Pulmonary artery endothelial cell (primary cell): ENCODE measurements at regions not wholly inside any gene's neighbourhood (a gene's known extent, or its start where the extent isn't known, plus 50 kb on each side); places are given as distances from the start of the nearest gene placed in this dataset.

Source experiments
- DNase-seq: peaks from one replicate; pipeline ENCODE4 v3.0.0-alpha.2; 2011; ENCODE audit warnings: low read depth, low spot score

DNA sequence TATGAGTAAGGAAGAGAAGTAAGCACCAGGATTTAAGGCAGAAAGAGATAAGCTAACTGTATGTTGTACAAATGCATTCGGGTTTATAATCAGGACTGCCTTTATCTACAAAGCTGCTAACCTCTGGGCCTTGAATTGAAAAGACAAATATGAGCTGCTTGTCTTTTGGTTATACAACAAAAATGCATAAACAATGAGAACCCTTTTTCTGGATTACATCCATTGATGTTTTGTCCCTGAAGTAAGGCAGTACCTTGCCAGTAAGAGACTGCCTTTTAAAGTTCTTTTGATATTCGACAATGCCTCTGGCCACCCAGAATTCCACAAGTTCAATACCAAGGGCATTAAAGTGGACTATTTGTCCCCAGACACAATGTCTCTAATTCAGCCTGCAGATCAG is 280.7 kb downstream of the ZNF621 start:
- no peak for DNase-seq

DNA sequence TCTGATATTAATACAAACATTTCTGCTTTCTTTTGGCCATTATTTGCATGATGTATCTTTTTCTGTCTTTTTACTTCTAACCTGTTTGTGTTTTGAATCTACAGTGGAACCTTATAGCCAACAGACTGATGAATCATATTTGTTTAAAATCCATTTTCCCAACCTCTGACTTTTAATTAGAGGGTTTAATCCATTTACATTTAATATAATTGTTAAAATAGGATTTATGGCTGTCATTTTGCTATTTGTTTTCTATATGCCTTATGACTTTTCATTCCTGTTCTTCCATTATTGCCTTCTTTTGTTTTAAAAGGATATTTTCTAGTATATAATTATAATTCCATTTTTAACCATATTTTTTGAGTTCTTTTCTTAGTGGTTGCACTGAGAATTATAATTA is 286.1 kb downstream of the ZNF621 start:
- DNase-seq: no peak

DNA sequence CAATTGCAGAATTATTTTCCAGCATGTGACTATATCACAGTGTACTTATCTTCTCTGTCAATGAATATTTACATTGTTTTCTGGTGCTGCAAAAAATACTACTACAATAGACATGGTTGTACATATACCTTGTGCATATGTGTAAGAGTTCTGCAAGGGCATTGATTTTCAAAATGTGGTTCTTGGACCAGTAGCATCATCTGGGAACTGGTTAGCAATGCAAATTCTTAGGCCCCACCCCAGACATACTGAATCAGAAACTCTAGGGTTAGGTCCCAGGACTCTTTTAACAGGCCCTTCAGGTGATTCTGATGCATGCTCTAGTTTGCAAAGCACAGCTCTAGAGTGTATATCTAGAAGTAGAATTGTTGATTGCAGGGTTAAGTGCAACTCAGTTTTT is 292.3 kb downstream of the ZNF621 start:
- DNase-seq: no peak

DNA sequence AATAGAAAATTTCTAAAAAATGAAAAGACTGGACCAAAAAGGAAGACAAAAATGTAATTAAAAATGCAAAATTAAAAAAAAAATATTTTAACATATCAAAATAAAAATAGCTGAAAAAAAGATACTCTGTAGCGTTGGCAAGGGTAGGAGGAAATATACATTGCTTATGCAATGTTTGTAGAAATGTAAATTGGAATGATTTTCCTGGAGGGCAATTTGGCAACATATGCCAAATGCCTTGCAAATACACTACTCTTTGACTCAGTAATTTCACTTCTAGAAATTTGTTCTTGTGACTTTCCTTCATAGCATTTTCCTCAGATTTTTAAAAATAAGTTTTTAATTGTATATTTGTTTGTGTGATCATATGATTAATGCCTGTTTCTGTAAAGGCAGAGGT is 296.6 kb downstream of the ZNF621 start:
- no peak for DNase-seq

DNA sequence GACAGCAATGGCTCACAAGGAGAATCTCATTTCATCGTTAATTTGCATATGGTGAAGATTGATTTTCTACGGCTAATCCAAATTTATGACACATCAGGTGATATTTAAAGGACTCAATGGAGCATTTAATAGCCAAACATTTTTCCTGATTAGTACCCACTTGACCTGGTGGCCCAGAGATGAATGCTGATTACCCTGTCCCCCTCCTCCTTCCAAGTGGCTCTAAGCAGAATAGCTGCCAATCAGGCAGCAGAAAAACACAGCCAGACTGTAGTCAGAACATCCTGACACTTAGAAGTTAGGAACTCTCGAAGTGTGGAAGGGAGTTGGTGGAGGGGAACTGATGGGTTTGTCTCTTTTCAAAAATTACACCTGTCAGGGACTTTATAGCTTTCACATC is 302.5 kb downstream of the ZNF621 start:
- DNase-seq: no peak

DNA sequence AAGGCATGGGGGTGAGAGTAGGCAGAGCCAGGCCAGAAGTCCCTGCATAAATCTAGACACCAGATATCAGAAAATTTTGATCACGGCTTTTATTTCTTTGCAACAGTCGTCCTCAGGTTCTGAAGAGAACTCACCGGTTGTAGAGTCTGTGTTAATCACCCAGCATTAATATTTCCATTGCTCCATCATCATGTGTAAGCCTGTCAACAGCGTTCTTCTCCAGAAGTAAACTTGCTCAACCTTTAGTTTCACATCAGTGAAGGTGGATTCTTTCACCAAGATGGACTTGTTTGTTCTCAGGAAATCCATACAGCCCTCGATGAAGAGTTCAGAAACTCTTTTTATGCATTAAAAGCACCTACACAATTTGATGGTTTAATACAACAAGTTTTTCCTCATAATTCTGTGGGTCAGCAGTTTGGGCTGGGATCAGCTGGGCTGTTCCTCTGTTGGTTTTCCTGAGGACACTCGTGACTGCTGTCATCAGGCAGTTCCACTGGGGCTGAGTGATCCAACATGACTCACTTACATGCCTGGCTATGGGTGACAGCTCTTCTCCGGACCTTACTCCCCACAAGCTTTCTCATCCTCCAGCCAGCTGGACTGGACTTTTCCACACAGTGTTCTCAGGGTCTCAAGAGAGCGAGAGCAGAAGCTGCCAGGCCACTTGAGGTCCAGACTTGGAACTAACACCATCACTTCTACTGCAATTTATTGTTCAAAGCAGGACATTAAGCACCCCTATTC is 303.4 kb downstream of the ZNF621 start:
- DNase-seq: no peak

DNA sequence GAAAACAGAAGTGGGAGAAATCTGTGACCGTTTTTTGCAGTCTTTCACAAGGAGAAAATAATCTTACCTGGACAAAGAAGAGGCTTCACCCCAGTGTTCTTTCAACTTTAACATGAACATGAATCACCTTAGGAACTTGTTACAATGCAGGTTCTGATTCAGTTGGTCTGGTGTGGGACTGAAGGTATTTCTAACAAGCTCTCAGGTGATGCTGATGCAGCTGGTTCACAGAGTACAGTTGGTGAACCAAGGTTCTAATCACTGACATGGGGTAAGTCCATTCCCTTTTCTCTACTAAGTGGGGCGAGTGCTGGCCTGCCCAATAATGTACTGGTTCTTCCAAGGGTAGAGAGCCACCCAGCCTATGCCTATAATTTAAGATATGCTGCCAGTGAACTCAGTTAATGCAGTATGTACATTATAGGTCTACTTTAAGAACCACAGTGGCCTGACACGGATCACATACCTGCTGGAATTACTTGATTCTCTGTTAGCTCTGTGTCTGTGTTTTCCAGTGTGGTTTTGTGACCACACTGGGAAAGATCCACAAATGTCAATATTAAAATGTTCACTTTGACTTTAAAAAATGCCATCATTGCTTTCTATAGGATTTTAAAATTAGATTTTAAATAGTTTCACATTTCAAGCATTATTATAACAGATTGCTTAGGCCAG is 304.1 kb downstream of the ZNF621 start:
- no peak for DNase-seq

DNA sequence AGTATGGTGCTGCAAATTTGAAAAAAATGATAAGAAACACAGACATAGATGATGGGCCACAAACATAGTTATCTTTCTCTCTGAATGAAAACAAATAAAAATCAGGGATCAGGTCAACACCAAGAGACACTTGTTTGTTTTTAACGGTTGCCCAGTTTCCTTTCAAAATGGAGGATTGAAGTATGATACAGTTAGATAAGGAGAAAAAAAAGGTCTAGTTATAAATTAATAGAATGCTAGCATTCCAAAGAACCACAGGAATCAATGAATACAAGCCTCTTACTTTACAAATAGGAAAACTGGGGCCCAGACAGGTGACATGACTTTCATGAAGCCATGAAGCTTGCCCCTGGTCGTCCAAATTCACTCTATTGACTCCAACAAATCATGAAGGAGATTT is 305.1 kb downstream of the ZNF621 start:
- no peak for DNase-seq

DNA sequence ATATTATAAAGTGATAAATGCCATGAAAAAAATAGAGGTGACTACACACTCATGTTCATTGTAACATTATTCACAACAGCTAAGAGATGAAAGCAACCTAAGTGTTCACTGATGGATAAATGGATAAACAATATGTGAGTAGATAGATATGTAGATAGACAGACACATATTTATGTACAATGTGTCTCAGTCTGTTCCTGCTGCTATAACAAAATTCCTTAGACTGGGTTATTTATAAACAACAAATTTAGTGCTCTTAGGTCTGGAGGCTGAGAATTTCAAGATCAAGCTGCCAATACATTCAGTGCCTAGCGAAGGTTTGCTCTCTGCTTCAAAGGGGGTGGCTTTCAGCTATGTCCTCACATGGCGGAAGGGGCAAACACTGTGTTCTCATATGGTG is 312.5 kb downstream of the ZNF621 start:
- no peak for DNase-seq

DNA sequence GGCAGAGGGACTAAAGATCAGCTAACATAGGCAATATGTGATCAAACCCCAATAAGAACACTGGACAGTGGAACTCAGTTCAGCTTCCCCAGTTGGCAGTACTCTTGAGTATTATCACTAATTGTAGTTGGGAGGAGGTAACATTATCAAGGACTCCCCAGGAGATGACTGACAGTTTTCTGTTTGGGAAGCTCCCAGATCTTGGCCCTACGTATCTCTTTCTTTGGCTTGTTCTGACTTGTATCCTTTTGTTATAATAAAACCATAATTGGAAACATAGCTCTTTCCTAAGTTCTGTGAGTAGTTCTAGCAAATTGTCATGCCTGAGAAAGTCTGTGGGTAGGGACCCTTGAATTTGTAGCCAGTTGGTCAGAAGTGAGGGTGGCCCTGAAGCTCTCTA is 316.4 kb downstream of the ZNF621 start:
- DNase-seq: no peak

DNA sequence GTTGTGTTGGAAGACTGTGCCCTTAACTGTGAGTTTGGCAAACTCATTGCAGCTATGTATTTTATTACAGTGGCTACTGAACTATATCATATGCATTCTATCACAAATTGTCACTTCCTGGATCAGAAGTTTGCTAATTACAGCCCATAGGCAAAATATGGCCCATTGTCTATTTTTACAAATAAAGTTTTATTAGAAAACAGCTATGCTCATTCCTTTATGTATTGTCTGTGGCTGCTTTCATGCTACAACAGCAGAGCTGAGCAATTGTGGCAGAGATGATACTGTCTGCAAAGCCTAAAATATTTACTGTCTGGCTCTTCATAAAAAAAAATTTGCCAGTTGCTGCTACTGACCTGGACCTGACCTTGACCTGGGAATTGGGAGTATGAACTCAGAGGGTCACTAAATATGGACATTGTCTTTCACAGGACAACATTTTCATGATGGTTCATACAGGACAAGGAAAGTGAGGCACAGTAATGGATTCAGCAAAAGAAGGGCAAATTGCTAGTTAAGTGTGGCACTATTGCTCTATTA is 316.9 kb downstream of the ZNF621 start:
- DNase-seq: no peak

DNA sequence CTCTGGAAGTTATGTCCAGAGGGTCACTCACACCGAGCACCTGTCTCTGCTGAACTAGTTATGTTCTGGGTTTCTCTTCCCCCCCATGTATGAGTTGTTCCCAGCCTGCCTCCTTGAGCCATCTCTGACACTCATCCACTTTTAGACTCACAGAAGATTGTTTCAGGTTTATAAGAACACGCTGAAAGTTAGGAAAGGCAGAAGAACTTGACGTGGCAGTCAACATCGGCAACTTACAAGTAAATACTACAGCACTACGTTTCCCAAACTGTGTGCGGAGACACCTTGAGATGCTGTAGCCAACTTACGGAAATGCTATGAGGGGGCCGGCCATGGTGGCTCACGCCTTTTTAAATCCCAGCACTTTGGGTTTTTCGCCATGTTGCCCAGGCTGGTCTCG is 318.0 kb downstream of the ZNF621 start:
- no peak for DNase-seq

DNA sequence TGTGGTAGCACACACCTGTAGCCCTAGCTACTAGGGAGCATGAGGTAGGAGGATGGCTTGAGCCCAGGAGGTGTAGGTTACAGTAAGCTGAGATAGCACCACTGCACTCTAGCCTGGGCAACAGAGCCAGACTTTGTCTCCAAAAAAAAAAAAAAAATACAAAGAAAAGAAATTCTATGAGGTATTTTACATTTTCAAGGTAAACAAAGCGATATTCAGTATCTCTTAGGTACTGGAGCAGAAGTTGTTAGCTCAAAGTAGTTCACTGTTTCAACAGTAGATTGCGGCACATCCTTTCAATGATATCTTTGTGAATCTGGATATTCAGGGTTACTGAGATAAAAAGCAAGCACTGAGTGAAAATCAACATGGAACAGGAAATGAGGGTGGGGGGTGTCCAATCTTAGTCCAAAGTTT is 318.5 kb downstream of the ZNF621 start:
- DNase-seq: no peak

DNA sequence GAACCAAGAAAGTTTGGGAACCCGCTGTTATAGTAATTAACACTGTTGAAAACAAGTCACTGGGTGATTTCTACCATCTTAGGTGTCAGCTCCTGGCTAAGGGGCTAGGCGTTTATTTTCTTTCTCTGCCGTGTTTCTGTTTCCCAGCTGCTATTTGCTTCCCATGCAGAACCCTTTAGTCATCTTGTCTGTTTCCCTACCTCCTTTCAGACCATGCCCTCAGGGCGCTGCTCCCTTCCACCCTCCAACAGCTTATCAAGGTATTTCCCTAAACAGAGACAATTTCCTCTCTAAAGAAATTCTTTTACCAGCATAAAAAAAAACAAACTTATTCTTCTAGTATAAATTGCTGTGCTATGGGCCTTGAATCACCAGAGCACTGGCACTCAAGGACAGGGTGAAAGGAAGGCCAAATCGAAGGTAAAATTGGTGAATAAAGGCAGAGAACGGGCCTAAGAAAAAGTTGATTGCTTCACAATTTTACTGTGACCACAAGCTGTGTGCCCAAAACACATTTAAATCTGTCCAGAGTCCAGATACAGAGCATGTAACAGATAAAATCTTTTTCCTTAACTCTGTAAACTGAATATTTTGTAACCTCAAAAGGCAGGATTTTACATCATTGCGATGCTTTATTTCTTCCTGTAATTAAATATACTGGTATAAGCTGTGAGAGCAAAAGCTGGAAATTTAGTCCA is 319.2 kb downstream of the ZNF621 start:
- DNase-seq: peak; percentile 88

DNA sequence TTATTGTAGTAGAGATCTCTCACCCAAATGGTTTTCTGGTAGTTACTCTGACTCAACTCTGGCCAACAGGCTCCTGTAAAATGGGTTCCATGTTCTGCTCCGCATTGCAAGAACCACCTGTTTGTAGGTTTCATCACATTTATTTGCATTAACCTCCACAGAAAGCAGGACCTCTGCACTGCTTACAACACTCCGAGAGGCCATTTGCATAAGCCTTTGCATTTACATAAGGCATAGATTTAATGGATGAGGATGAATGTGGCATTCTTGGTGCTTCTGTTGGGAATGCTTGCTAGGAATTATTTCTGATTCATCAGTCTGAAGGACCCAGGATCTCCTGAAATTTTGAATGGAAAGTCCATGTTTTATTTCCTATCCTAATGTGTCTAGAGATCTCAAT is 320.1 kb downstream of the ZNF621 start:
- DNase-seq: no peak

DNA sequence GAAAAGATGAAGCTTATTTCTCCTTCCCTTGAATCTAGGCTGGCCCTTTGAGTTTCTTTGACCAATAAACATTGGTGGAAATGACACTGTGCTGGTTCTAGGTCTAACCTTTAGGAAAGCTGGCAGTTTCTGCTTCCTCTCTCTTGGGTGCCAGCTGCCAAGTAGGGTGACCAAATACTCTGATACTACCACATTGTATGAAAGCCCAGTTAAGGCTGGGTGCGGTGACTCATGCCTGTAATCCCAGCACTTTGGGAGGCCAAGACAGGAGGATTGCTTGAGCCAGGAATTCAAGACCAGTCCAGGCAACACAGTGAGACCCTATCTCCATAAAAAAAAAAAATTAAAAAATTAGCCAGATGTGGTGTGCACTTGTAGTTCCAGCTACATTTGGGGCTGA is 320.7 kb downstream of the ZNF621 start:
- no peak for DNase-seq

DNA sequence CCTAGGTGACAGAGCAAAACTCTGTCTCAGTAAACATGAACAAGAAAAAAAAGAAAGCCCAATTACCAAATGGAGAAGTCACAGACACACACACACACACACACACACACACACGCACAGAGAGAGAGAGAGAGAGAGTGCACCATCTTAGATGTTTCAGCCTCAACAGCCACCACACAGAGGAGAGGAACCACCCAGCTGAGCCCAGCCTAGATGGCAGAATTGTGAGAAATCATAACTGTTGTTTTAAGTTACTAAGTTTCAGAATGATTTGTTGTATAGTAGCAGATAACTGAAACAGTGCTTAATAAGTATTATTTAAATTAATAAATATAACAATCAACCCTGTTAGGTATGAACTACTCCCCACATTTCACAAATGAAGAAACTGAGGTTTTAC is 321.2 kb downstream of the ZNF621 start:
- no peak for DNase-seq

DNA sequence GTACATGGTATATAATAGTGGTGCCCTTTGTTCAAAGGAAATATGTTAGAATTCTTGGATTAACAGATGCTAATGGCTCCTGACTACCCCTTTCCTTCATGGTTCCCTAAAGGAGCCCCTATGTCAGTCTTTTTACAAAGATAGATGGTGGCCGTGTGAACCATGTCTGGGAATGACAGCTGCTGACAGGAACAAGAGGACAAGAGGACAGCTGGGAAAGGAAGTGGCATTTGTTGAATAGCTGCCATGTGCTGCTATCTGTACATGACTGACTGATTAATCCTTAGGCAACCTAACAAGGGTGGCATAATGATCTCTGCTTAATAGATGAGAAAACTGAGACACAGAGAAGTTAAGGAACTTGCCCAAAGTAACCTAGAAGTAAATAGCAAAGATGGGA is 321.7 kb downstream of the ZNF621 start:
- DNase-seq: no peak

DNA sequence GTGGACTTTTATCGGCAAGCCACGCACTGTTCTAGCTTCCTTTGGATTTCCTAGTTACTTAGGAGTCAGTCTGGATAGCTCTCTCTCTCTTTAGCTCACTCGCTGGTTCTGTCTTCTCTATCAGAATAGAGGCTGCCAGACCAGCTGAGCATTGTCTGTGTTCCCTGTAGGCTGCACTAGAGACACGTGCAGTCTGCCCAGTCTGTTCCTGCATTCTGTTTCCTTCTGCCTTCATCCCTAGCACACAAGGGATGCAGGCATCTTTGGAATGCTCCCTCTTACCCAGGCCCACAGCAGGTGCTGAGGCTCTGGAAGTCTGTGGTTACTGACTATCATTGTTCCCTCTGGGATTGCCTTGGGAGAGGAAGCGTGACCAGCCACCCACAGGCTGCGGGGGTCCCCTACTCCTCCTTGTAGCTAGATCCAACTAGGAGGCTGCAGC is 322.8 kb downstream of the ZNF621 start:
- peak; percentile 84 for DNase-seq

DNA sequence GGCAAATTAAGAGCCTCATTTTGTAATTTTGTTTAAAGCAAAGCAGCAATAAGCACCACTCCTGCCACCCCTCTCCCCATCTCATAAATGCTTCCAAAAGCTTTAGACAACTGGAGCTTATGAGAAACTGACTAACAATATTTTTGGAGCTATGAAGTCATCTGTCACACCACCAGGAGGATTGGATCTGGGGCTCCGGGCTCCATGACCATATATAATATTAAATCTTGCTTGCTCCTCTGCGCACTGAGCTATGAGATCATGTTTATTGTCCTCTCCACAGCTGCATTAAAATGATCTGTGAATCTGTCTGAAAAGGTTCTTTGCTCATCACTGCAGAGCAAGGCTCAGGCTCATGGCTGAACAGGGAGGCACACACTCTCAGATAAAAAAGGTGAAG is 323.7 kb downstream of the ZNF621 start:
- no peak for DNase-seq

DNA sequence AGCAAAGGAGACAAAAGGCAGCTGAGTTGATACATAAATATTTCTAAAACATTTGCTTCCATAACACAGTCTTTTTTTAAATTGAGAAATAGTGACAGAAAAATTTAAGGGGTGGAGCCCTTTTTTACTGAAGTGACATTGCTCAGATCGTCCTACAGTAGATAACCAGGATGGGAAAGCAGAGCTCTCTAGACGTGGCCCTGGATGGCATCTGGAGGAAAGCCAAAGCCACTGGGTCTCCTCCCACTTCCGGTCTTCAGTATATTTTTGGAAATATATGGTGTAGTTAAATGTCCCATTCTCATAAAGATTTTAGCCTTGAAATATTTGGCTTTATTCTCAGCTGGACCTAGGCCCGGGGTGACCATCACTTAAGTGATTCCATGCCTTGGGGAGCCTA is 326.1 kb downstream of the ZNF621 start:
- DNase-seq: no peak

DNA sequence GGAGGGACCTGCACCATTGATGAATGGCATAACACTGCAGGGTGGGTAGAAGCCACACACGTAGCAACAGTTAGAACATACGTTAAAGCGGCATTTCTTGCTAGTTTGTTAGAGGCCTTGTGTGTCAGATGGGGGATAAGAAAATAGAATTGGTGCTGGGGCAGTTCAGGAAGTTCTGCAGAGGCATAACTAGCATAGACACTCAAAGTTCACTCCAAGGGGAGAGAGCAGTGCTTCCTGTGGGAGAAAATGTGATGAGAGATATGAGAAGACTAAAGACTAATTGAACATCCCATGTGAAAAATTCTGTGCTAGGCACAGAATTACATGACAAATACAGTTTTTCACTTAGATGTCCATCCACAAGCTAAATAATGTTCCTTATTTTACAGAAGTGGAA is 327.1 kb downstream of the ZNF621 start:
- no peak for DNase-seq
